GM04504 (cell line): ENCODE measurements at regions not wholly inside any gene's neighbourhood (a gene's known extent, or its start where the extent isn't known, plus 50 kb on each side); places are given as distances from the start of the nearest gene placed in this dataset.

Experiments
- DNase-seq: peaks from one replicate; pipeline ENCODE4 v3.0.0-alpha.2; 2012; ENCODE audit warnings: low read depth

- no peak for DNase-seq
These were observed 115.5 kb downstream of the C9orf50 start for GRCh38 chr9:129505270-129505902.

DNA sequence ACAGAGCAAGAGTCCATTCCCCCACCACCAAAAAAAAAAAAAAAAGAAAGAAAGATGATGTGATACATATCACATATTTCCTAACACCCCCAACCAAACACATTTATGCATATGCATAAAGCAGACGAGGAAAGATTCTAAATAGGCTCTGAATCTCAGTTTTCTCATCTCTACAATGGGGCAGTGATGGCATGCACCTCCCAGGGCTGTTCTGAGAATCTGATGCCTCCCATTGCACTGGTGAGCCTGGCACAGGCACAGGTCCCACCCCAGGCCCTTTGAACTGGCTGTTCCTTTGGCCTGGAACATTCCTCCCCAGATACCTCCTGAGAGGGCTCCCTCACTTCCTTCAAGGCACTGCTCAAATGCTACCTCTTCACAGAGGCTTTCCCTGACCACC is 116.5 kb downstream of the C9orf50 start:
- no peak for DNase-seq

DNA sequence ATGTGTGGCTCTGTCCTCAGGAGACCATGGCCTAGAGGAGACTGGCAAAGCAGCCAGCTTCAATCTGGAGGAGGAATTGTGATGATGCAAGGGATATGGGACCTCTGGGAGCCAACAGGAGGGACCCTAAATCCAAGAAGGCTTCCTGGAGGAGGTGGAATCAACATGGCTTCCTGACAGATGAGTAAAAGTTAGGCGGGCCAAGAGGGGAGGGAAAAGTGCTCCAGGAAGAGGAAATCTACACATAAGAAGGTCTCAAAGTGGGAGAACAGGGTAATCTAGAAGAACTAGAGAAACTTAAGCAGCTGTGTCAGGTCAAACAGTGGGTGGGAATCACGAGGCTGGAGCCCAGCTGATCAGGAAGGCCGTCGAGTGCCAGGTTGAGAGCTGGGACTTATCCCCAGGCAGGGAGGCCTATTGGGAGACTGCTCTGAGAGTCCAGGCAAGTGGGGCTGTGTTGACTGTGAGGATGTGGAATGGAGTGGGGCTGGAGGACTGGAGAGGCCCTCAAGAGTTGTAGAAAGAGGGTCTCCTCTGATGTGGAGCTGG is 119.1 kb downstream of the C9orf50 start:
- DNase-seq: no peak

DNA sequence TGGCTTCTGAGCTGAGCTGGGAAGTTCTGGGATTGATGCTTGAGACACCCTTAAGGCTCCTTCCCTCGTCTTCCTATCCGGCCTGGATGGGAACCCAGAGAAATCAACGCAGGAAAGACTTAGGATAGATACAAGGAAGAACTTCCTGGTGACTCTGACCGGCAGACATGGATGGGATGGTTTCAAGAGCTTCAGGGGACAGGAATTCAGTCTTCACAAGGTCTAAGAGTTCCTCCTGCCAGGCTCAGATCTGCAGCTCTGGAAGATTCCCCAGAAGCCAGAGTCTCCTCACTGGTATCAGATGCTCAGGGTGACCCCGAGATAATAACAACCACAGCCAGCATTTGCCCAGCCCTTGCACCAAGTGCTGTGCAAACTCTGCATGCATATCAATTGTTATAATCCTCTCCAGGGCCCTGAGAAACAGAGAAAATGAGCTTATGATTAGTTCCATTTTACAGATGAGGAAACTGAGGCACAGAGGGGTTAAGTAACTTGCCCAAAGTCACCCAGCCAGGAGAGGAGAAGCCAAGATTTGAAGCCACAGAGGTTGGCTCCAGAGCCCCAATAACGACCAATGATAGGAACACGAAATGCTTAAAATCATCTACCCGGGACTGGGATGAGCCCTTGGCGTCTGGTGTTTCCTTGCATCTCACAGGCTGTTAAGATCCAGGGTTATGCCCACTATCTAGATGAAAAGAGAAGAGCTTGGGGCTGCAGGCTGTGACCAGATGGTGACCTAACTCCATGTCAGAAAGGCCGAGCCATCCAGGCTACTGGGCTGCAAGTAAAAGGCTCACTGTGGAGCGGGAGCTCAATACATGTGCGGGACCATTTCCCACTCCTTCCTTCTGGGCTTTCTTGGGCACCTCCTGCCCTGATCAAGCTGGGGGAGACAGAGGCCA is 119.8 kb downstream of the C9orf50 start:
- DNase-seq: no peak

DNA sequence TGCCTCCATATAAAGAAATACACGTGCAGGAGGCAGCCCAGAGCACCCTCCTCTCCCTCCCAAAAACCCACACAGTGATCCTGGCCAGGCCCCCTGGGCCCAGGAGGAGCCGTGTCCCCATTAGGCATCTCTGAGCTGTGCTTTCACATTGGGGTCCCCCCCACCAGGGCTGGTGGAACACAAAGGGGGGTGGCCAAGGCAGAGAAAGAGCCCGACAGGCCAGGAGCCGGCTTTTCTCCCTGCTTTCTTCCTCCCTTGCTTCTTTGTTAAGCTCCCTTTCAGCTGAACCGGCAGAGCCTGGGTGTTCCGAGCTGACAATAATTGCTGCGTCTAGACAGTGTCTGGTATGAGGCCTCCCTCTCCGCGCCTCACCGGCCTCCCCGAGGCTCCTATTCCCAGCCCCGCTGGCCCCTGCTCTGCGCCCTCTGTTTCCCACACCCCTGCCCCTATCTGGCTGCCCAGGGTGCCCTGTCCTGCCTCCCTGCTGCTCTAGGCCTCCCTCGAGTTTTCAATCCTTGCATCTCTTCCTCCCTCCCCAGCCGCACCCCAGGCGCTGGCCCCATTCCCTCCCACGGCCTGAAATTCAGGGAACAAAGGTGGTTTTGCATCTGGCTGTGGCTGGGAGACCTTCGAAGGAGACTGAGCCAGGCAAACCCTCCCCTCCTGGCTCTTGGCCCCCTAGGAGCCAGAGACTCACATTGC is 120.6 kb downstream of the C9orf50 start:
- no peak for DNase-seq

DNA sequence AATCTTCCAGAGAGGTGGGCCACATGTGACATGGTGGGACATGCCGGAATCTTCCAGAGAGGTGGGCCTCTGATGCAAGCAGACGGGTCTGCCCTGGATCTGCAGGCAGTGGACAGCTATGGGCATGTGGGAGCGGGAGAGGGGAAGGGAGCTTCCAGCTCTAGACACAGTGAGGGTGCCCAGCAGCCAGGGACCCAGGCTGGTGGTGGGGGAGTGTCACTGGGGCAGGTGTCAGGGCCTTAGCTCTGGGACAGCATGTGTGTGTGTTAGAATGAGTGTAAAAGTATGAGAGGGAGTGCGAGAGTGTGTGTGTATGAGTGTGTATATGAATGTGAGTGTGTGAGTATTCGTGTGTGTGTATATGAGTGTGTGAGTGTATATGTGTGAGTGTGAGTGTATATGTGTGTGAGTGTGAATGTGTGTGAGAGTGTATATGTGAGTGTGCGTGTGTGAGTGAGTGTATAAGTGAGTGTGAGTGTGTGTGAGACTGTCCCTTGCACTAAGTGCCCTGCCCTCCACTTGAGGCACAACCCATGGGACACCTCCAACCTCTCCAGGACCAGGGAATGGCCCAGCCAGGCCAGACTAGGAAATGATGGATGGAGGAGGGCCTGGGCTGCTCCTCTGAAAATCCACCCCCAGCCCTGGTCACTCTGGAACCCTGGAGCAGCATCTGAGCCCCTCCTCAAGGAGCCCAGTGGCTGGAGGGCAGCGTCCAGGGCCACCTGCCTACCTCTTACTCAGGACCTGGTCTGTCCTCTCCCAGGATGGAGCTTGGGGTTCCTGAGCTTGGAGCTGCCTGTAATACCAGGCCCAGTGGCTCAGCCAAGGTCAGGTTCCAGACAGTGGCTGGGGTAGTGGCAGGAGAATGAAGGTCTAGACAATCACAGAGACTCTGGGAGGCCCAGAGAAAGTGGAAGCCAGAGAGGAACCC is 122.2 kb downstream of the C9orf50 start:
- DNase-seq: no peak

DNA sequence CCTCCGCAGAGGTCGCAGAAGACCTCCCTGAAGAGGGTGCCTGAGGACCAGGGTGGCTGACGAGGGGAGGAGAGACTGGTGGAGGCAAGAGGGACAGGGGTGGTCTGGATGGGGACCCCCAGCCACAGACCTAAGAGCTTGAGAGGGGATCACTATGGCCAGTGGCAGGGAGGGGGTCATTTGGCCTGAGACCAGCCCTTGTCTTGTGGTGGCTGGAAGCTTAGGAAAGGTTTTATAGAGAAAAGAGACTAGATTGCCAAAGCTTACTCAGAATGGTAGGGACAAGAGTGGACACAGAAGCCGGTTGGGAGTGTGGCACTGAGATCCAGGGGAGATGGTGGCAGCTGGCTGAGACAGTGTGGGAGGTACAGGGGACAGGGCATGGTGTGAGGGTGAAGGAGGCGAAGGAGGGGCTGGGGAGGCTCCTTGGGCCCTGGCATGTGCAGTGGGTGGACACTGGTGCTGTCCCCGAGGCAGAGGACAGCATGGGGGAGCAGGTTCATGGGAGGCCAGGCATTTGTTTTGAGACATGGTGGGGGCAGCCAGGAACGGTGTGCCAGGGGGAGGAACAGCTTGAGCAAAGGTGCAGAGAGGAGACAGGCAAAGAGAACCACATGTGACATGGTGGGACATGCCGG is 123.0 kb downstream of the C9orf50 start:
- no peak for DNase-seq

- no peak for DNase-seq
These were observed 123.7 kb downstream of the C9orf50 start for GRCh38 chr9:129497005-129497812.

DNA sequence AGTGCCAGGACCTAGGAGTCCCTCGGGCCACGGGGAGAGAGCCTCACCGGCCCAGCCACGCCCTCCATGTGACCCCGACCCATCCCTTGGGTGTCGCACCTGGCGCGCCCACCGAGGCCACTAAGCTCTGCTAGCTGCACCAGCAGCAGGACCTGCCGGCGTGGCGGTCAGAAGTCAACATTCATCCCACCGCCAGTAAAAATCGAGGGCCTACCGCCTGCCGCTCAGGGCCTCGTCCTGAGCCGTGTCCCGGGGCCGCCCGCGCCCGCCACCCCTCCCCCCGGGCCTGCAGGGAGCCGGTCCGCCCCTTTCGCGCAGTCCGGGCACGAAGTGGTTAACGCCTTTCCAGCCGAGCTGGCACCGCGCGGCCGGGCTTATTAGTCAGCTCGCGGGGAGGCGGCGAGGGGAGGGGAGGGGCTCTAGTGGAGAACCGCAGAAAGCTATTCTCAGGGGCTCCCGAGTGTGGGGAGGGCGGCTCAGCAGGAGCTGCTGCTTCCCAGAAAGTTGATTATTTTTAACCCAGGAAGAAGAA is 124.4 kb downstream of the C9orf50 start:
- no peak for DNase-seq

- DNase-seq: no peak
These were observed 125.1 kb downstream of the C9orf50 start for GRCh38 chr9:129495620-129496472.

DNA sequence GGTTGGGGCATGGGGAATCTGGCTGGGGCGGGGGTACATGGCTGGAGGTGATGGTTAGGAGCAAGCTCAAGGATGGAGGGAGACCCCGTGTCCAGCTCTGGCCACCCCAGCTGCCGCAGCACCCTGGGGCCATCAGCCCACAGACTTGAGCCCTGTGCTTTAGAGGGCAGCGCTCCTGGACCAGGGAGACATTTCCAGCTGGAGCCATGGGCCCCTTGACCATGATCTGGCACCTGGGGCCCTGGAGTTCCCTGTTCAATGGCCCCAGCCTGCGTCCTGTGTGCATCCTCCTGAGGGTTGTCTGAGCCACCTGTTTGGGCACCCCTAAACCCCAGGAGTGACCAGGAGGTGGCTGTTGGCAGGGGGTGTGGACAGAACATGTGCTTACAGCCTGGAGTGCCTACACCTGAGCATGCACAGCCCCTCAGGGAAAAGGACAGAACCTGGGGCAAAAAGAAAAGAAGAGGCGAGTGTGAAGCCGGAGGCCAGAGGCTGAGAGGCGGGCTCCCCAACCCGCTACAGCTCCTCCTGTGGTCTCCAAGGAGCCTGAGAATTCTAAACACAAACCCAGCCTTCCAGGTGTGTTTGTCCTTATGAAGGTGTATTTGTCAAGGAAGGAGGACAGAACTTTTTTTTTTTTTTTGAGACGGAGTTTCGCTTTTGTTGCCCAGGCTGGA is 126.7 kb downstream of the C9orf50 start:
- no peak for DNase-seq

DNA sequence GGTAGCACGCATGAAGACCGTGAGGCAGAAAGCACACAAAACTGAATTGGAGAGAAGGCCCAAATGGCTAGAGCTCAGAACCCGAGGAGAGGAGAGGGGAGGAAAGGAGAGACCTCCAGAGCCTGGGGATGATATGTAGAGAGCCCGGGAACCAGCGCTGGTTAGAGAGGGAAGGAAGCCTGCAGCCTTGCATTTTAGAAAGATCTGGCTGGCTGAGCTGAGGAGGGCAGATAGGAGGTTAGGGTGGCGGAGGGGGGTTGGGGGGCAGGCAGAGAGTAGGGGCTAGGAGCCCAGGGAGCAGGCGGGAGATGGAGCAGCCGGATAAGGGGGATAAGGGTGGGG is 127.2 kb downstream of the C9orf50 start:
- DNase-seq: no peak

DNA sequence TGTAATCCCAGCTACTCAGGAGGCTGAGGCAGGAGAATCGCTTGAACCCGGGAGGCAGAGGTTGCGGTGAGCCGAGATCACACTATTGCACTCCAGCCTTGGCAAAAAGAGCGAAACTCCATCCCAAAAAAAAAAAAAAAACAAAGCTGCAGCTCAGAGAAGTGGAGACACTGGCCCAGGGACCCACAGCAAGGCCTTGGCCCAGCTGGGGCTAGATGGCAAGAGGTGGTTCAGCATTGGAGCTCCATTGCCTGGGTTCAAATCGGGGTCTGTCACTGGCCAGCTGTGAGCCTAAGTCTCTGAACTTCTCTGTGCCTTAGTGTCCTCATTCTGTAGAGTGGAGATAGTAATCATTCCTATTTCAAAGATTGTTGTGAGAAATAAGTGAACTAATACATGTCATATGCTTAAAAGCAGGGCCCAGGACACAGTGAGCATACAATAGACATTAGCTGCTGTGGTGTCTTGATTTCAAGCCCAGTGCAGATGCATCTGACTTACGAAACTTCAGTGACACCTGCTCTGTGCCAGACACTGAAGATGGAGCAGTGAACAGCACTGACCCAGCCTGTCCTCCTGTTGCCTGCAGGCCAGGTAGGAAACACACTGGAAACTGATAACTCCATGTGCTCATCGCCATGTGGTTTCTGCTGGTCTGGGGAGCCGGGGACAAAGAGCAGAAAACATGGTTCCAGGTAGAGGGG is 127.7 kb downstream of the C9orf50 start:
- no peak for DNase-seq

GRCh38 chr9:129491487-129491855 is 129.4 kb downstream of the C9orf50 start:
- DNase-seq: no peak

DNA sequence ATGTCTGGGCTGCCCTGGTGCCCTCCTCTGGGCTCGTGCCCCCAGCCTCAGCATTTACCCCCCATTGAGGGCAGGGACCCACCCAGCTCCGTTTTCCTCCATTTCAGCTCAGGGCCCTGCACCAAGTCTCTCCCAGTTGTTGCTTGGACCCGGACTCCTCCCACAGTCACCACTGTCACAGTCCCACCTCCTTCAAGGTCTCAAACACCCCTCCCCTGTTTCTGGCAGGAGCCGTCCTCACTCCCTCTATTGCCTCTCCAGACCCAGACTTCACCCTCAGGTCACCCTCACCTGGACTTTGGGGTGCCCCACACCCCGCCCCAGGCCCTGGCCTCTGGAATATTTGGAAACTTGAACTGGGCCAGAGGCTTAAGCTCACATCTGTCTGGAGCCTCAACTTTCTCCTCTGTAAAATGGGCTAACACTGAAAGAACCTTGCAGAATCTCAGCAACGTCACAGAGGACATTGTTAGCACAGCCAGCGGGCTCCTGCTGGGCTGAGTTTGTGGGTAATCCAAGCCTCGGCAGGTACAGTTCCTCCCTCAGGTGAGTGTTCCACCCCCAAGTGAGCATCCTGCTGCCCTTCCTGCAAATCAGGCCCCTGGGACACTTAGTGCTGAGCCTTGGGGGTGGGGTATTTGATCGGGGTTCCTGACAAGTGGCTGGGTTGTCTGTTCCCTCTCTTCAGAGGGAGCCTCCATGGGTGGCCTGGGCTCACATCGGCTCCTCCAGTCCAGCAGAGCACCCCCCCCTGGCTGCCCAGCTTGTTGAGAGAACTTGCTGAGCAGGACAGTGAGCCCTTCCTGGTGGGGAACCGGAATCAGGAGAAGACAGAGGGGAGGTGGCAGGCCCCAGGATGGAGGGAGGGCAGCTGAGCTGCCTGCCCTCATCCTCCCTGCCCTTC is 130.1 kb downstream of the C9orf50 start:
- DNase-seq: no peak

- no peak for DNase-seq
These were observed 130.9 kb downstream of the C9orf50 start for GRCh38 chr9:129489838-129490582.
